ENCODE measurements at regions not wholly inside any gene's neighbourhood (a gene's known extent, or its start where the extent isn't known, plus 50 kb on each side); places are given as distances from the start of the nearest gene placed in this dataset.
A peak's percentile ranks its signal among the peaks of the same experiment; 100 is the strongest.

GRCh38 chr1:17933501-17933900, 174.1 kb upstream of the IGSF21 start:
- peak; percentile 44 for DNase-seq

GRCh38 chr1:17933971-17934370, 173.6 kb upstream of the IGSF21 start:
- DNase-seq = peak; percentile 40

- DNase-seq = no peak
Observed at GRCh38 chr1:17935230-17935629, 172.4 kb upstream of the IGSF21 start.

GRCh38 chr1:17941431-17942189, 166.0 kb upstream of the IGSF21 start:
- no peak for DNase-seq

GRCh38 chr1:17943506-17943905, 164.1 kb upstream of the IGSF21 start:
- no peak for DNase-seq

GRCh38 chr1:17944646-17945045, 163.0 kb upstream of the IGSF21 start:
- DNase-seq = no peak

- no peak for DNase-seq
Observed at GRCh38 chr1:17946434-17946833, 161.2 kb upstream of the IGSF21 start.

- no peak for DNase-seq
Observed at GRCh38 chr1:17948594-17948993, 159.0 kb upstream of the IGSF21 start.

GRCh38 chr1:17949511-17949910, 158.1 kb upstream of the IGSF21 start:
- DNase-seq = no peak

GRCh38 chr1:17950728-17951127, 156.9 kb upstream of the IGSF21 start:
- DNase-seq = no peak

GRCh38 chr1:17952506-17952905, 155.1 kb upstream of the IGSF21 start:
- DNase-seq = no peak

- DNase-seq = no peak
Observed at GRCh38 chr1:17953921-17954320, 153.7 kb upstream of the IGSF21 start.

GRCh38 chr1:17955302-17956285, 152.0 kb upstream of the IGSF21 start:
- no peak for DNase-seq

GRCh38 chr1:17957588-17958267, 149.9 kb upstream of the IGSF21 start:
- DNase-seq = no peak

GRCh38 chr1:17958704-17959103, 148.9 kb upstream of the IGSF21 start:
- DNase-seq = no peak

- DNase-seq = no peak
Observed at GRCh38 chr1:17963513-17963912, 144.1 kb upstream of the IGSF21 start.

- no peak for DNase-seq
Observed at GRCh38 chr1:17965515-17966100, 142.0 kb upstream of the IGSF21 start.

- DNase-seq = no peak
Observed at GRCh38 chr1:17966341-17966740, 141.3 kb upstream of the IGSF21 start.

- no peak for DNase-seq
Observed at GRCh38 chr1:17967623-17968255, 139.9 kb upstream of the IGSF21 start.

GRCh38 chr1:17970757-17971156, 136.8 kb upstream of the IGSF21 start:
- DNase-seq = no peak

GRCh38 chr1:17973694-17974093, 133.9 kb upstream of the IGSF21 start:
- DNase-seq = no peak

- no peak for DNase-seq
Observed at GRCh38 chr1:17976854-17977253, 130.7 kb upstream of the IGSF21 start.
